GM23338 (cell line): ENCODE measurements at regions not wholly inside any gene's neighbourhood (a gene's known extent, or its start where the extent isn't known, plus 50 kb on each side); places are given as distances from the start of the nearest gene placed in this dataset.

ENCODE experiments used
- EZH2 ChIP-seq: fragments of 200-600 bp; sonication (generic); IDR thresholded peaks from one replicate; pipeline ENCODE4 v1.8.0; 2017; ENCODE audit warnings: antibody characterized with exemption, mild to moderate bottlenecking, low read depth; ENCODE audit not compliant: unreplicated experiment
- TF ChIP-seq, protein P1 (sequence below), 2 experiments: fragments of 200-600 bp in 1 of 2; sonication (generic) in 1 of 2; conservative IDR thresholded peaks; 2 replicates each; pipeline versions ENCODE4 v1.5.1 to v1.6.1; 2016 to 2017; ENCODE audit warnings: antibody characterized with exemption in 2 of 2, low read depth in 2 of 2, mild to moderate bottlenecking in 2 of 2, moderate library complexity in 1 of 2

DNA sequence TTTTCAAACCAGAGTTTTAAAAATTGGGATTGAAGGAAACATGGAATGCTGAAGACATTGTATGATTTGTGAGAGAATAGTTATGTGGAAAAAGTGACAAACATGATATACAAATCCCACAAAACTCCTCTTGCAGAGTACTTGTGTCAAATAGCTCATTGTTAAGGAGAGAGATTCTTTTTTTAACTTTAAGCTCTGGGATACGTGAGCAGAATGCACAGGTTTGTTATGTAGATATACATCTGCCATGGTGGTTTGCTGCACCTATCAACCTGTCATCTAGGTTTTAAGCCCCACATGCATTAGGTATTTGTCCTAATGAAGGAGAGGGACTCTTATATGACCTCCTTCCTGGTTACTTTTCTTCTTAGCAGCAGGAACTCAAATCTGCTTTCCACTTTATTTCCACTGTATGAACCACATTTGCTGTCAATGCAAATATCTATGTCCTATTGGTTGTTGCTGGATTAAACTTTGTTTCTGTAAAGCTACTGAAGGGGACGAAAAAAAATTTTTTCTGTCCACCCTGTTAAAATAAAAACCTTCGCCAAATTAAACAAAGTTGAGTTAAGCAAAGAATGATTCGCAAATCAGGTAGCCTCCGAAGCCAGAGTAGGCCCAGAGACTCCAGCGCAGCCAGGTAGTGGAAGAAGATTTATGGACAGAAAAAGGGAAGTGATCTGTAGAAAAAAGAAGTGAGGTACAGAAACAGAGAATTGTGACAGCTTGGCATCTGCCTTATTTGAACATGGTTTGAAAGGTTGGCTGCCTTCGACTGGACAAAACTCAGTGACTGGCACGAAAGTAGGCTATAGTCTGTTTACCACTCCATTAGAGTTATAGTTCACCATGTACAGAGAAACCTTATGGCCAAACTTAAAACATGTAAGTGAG, 430.1 kb upstream of the CHST9 start:
- TF ChIP-seq, protein P1, sequence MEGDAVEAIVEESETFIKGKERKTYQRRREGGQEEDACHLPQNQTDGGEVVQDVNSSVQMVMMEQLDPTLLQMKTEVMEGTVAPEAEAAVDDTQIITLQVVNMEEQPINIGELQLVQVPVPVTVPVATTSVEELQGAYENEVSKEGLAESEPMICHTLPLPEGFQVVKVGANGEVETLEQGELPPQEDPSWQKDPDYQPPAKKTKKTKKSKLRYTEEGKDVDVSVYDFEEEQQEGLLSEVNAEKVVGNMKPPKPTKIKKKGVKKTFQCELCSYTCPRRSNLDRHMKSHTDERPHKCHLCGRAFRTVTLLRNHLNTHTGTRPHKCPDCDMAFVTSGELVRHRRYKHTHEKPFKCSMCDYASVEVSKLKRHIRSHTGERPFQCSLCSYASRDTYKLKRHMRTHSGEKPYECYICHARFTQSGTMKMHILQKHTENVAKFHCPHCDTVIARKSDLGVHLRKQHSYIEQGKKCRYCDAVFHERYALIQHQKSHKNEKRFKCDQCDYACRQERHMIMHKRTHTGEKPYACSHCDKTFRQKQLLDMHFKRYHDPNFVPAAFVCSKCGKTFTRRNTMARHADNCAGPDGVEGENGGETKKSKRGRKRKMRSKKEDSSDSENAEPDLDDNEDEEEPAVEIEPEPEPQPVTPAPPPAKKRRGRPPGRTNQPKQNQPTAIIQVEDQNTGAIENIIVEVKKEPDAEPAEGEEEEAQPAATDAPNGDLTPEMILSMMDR (conservative IDR thresholded peaks at IDR 0.05; ENCODE audit: low read depth in 2 of 2), result no peak
- TF ChIP-seq EZH2, result no peak
